Endothelial cell of umbilical vein (primary cell): ENCODE measurements at regions not wholly inside any gene's neighbourhood (a gene's known extent, or its start where the extent isn't known, plus 50 kb on each side); places are given as distances from the start of the nearest gene placed in this dataset.

Source experiments
- BruUV-seq: library from RNA; stranded (reverse); fragments of 400-500 nt; replicated peaks from 2 replicates; lab custom pipeline; 2021; lab: Mats Ljungman, UMichigan
- CTCF ChIA-PET: fragments of 300-600, 350-600 bp; sonication (Branson Sonifier 250); formaldehyde crosslinking; loops from one replicate; lab custom pipeline; 2021; ENCODE audit warnings: antibody characterized with exemption, inconsistent platforms; lab: Charles Lee
- POLR2A ChIA-PET: fragments of 300-600, 350-600 bp; sonication (Branson Sonifier 250); formaldehyde crosslinking; loops from one replicate; lab custom pipeline; 2021; ENCODE audit warnings: antibody characterized with exemption, inconsistent platforms; lab: Charles Lee
- DNase-seq: peaks from one replicate; pipeline ENCODE4 v3.0.0-alpha.2; 2011; ENCODE audit warnings: low read depth, low spot score
- FAIRE-seq: peaks from 2 replicates; lab custom pipeline; 2011; peaks lifted over from hg19 to GRCh38; lab: Jason Lieb, UNC
- H2AFZ ChIP-seq: 2 replicates; pipeline ENCODE4 v1.6.0; 2012; ENCODE audit warnings: low read depth, low read length, control low read depth, inconsistent platforms
- H3K27ac ChIP-seq: 2 replicates; pipeline ENCODE4 v1.5.1; 2011; ENCODE audit warnings: low read depth, mild to moderate bottlenecking, control low read depth, low read length, moderate library complexity; ENCODE audit not compliant: insufficient read depth
- H3K27me3 ChIP-seq, 2 experiments: 2 replicates each; pipeline versions ENCODE4 v1.6.0 to v1.6.1; 2011; ENCODE audit warnings: low read length in 2 of 2, mixed read lengths in 1 of 2; ENCODE audit not compliant: control insufficient read depth in 2 of 2, insufficient read depth in 2 of 2
- H3K36me3 ChIP-seq, 2 experiments: 2 replicates in 1 of 2; 3 replicates in 1 of 2; pipeline ENCODE4 v1.5.1; 2011; ENCODE audit warnings: low read length in 2 of 2, mild to moderate bottlenecking in 1 of 2, moderate library complexity in 1 of 2; ENCODE audit not compliant: control insufficient read depth in 2 of 2, insufficient read depth in 2 of 2; ENCODE audit errors: extremely low read depth in 1 of 2
- H3K4me1 ChIP-seq: 3 replicates; pipeline ENCODE4 v1.5.1; 2011; ENCODE audit warnings: mild to moderate bottlenecking, low read length; ENCODE audit not compliant: control insufficient read depth, insufficient read depth; ENCODE audit errors: extremely low read depth
- H3K4me2 ChIP-seq: 2 replicates; pipeline ENCODE4 v1.6.1; 2011; ENCODE audit warnings: low read length, control low read depth, mixed read lengths; ENCODE audit not compliant: insufficient read depth
- H3K4me3 ChIP-seq, 3 experiments: fragments of 200-600 bp in 1 of 3; sonication (generic), shearing (Covaris generic) in 1 of 3; replicated peaks in 1 of 3; 2 replicates each; pipeline ENCODE4 v1.5.1; 2011 to 2016; ENCODE audit warnings: control low read depth in 3 of 3, low read length in 3 of 3, mild to moderate bottlenecking in 2 of 3, inconsistent platforms in 1 of 3, low read depth in 1 of 3, moderate library complexity in 1 of 3; ENCODE audit not compliant: insufficient read depth in 1 of 3
- H3K79me2 ChIP-seq: 2 replicates; pipeline ENCODE4 v1.6.0; 2012; ENCODE audit warnings: low read length, inconsistent platforms; ENCODE audit not compliant: control insufficient read depth, insufficient read depth
- H3K9ac ChIP-seq: replicated peaks from 2 replicates; pipeline ENCODE3; 2011; ENCODE audit warnings: low read length, control low read depth; ENCODE audit not compliant: insufficient read depth; ENCODE audit errors: extremely low read depth
- H3K9me1 ChIP-seq: replicated peaks from 3 replicates; pipeline ENCODE4 v1.6.0; 2011; ENCODE audit warnings: mild to moderate bottlenecking, low read length; ENCODE audit not compliant: control insufficient read depth, insufficient read depth; ENCODE audit errors: extremely low read depth
- H3K9me3 ChIP-seq: replicated peaks from 2 replicates; pipeline ENCODE4 v1.5.1; 2012; ENCODE audit warnings: low read length, inconsistent platforms; ENCODE audit not compliant: control insufficient read depth, insufficient read depth
- H4K20me1 ChIP-seq: replicated peaks from 2 replicates; pipeline ENCODE3; 2011; ENCODE audit warnings: mild to moderate bottlenecking, low read length; ENCODE audit not compliant: control insufficient read depth, insufficient read depth; ENCODE audit errors: extremely low read depth
- CTCF ChIP-seq, 2 donors: IDR thresholded peaks; 1 replicate in 1 of 2; 2 replicates in 1 of 2; pipeline ENCODE4 v1.5.1; 2011; ENCODE audit warnings: low read length in 2 of 2, mild to moderate bottlenecking in 2 of 2, moderate library complexity in 2 of 2, control low read depth in 1 of 2, inconsistent platforms in 1 of 2, low read depth in 1 of 2; ENCODE audit not compliant: insufficient read depth in 1 of 2; ENCODE audit errors: extremely low read depth in 1 of 2
- EZH2 ChIP-seq: IDR thresholded peaks from 2 replicates; pipeline ENCODE4 v1.6.1; 2012; ENCODE audit warnings: borderline replicate concordance, low read depth, mild to moderate bottlenecking, moderate library complexity, low read length, inconsistent platforms; ENCODE audit not compliant: severe bottlenecking
- FOS ChIP-seq: IDR thresholded peaks from 2 replicates; pipeline ENCODE4 v1.6.1; 2011; ENCODE audit warnings: mild to moderate bottlenecking, low read length, moderate library complexity, borderline replicate concordance; ENCODE audit not compliant: insufficient read depth
- GATA2 ChIP-seq: IDR thresholded peaks from 2 replicates; pipeline ENCODE4 v1.7.0; 2011; ENCODE audit warnings: low read depth, mild to moderate bottlenecking, moderate library complexity, mixed read lengths, low read length; ENCODE audit not compliant: insufficient read length, insufficient read depth
- JUN ChIP-seq: IDR thresholded peaks from 2 replicates; pipeline ENCODE4 v1.6.1; 2011; ENCODE audit warnings: borderline replicate concordance, low read depth; ENCODE audit not compliant: insufficient read length, insufficient read depth
- MAX ChIP-seq: IDR thresholded peaks from 2 replicates; pipeline ENCODE4 v1.6.1; 2011; ENCODE audit not compliant: insufficient read depth, insufficient read length
- MYC ChIP-seq: IDR thresholded peaks from one replicate; pipeline ENCODE4 v1.6.1; 2011; ENCODE audit warnings: mild to moderate bottlenecking, low read depth, low read length
- POLR2A ChIP-seq: IDR thresholded peaks from 2 replicates; pipeline ENCODE4 v1.6.1; 2012; ENCODE audit warnings: low read depth, mild to moderate bottlenecking, control low read depth, low read length
- POLR2AphosphoS5 ChIP-seq: IDR thresholded peaks from 2 replicates; pipeline ENCODE4 v1.6.1; 2012; ENCODE audit warnings: low read depth, mild to moderate bottlenecking, control low read depth, low read length, moderate library complexity; ENCODE audit not compliant: insufficient read depth
- dilution Hi-C: fragments of 300-500 bp; cut with MboI; formaldehyde crosslinking; loops from one replicate; pipeline ENCODE4 v1.15.0; 2019; ENCODE audit warnings: low sequenced_read_pairs; ENCODE audit not compliant: extremely low pct_ligation_motif_present
- intact Hi-C: fragments of 100-400 bp; cut with micrococcal nuclease; formaldehyde crosslinking; loops from one replicate; pipeline ENCODE4 v1.10.0; 2022

- Histone ChIP-seq H3K27ac (no peak overlapping the region), H4K20me1 (no peaks in the 10 kb centered on the region), H3K9me3 (no peaks in the 10 kb centered on the region), H2AFZ (no peak overlapping the region), H3K4me1 (no peaks in the 10 kb centered on the region), H3K4me2 (no peak overlapping the region), H3K9ac (no peak overlapping the region), H3K9me1 (no peaks in the 10 kb centered on the region), H3K4me3 (no peak overlapping the region), H3K79me2 (no peaks in the 10 kb centered on the region), H3K36me3 (no peaks in the 10 kb centered on the region), H3K27me3 (no peaks in the 10 kb centered on the region)
- DNase-seq (no peak), FAIRE-seq (no peak)
- no peak for TF ChIP-seq EZH2
- TF ChIP-seq JUN = no peak
- no peak for TF ChIP-seq MAX
- no peak for TF ChIP-seq POLR2AphosphoS5
- no peak for TF ChIP-seq FOS
- no peak for TF ChIP-seq GATA2
- no peak for TF ChIP-seq POLR2A
- TF ChIP-seq MYC = no peak
- TF ChIP-seq CTCF (IDR thresholded peaks at IDR 0.05; ENCODE audit: extremely low read depth in 1 of 2, insufficient read depth in 1 of 2, low read depth in 1 of 2, low read length in 2 of 2) = no peak
- no TSS peak for BruUV-seq
- ChIA-PET CTCF (interaction anchor here (1.0 kb wide), 1 partner anchor 79 kb away, joined by 3 read pairs; no protein-coding TSS in a partner anchor), POLR2A (interaction anchor here (0.6 kb wide), 1 partner anchor 14 kb away, joined by 3 read pairs; no protein-coding TSS in a partner anchor)
- intact Hi-C loops = no loop called here
- dilution Hi-C loops = no loop called here
These were observed 159.5 kb downstream of the ZNF664 start for GRCh38 chr12:124132530-124132929.
